Brain microvascular endothelial cell (primary cell): ENCODE measurements at regions not wholly inside any gene's neighbourhood (a gene's known extent, or its start where the extent isn't known, plus 50 kb on each side); places are given as distances from the start of the nearest gene placed in this dataset.

Source experiments
- DNase-seq: peaks from one replicate; pipeline ENCODE4 v3.0.0-alpha.2; 2020
- H3K27ac ChIP-seq: fragments of 250-450 bp; sonication (Bioruptor Pico); 2 replicates; pipeline ENCODE4 v1.5.1; 2020; ENCODE audit warnings: mild to moderate bottlenecking, moderate library complexity
- H3K27me3 ChIP-seq: fragments of 250-450 bp; sonication (Bioruptor Pico); replicated peaks from 2 replicates; pipeline ENCODE4 v1.5.1; 2020; ENCODE audit warnings: mild to moderate bottlenecking
- H3K36me3 ChIP-seq: fragments of 250-450 bp; sonication (Bioruptor Pico); replicated peaks from 2 replicates; pipeline ENCODE4 v1.5.1; 2020; ENCODE audit warnings: mild to moderate bottlenecking
- H3K4me3 ChIP-seq: 2 replicates; pipeline ENCODE4 v1.5.1; 2011; ENCODE audit warnings: low read depth, mild to moderate bottlenecking, control low read depth, low read length, moderate library complexity
- in situ Hi-C: cut with HindIII; loops from 2 replicates; pipeline ENCODE4 v1.10.0; 2017; ENCODE audit warnings: low sequenced_read_pairs, low pct_ligation_motif_present
- TF ChIP-seq, protein P1 (sequence below): IDR thresholded peaks from 2 replicates; pipeline ENCODE4 v1.5.1; 2011; ENCODE audit warnings: low read depth, mild to moderate bottlenecking, moderate library complexity, low read length, control low read depth, inconsistent platforms; ENCODE audit errors: missing control alignments

DNA sequence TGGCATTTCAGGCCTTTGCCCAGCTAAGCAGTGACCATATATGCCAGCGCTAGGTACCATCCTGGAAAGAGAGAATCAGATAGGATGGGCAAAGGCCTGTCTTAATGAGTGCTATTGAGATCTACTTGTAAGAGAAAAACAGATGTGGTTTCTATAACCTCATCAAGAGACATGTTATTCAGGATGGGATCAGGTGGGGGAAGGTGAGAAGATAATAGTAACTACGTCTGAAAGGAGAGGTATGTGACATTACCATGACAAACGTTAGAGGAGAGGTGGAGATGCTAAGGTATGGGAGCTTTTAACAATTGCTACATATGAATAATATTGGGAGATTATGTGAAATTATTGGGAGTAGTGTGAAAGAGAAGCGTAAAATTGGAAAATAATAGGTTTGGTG lies 204.2 kb upstream of the PLXNA2 start:
- in situ Hi-C loops, result no loop called here
- TF ChIP-seq, protein P1, sequence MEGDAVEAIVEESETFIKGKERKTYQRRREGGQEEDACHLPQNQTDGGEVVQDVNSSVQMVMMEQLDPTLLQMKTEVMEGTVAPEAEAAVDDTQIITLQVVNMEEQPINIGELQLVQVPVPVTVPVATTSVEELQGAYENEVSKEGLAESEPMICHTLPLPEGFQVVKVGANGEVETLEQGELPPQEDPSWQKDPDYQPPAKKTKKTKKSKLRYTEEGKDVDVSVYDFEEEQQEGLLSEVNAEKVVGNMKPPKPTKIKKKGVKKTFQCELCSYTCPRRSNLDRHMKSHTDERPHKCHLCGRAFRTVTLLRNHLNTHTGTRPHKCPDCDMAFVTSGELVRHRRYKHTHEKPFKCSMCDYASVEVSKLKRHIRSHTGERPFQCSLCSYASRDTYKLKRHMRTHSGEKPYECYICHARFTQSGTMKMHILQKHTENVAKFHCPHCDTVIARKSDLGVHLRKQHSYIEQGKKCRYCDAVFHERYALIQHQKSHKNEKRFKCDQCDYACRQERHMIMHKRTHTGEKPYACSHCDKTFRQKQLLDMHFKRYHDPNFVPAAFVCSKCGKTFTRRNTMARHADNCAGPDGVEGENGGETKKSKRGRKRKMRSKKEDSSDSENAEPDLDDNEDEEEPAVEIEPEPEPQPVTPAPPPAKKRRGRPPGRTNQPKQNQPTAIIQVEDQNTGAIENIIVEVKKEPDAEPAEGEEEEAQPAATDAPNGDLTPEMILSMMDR, result no peak
- no peak for DNase-seq
- Histone ChIP-seq H3K4me3 (no peak overlapping the region), H3K27ac (no peak overlapping the region), H3K36me3 (no peaks in the 10 kb centered on the region), H3K27me3 (no peaks in the 10 kb centered on the region)

- Histone ChIP-seq H3K27ac (no peak overlapping the region), H3K27me3 (no peaks in the 10 kb centered on the region), H3K36me3 (no peaks in the 10 kb centered on the region), H3K4me3 (no peak overlapping the region)
- in situ Hi-C loops, result no loop called here
- TF ChIP-seq, protein P1, result no peak
- DNase-seq, result no peak
Observed at GRCh38 chr1:208449951-208450350, 205.8 kb upstream of the PLXNA2 start.

- Histone ChIP-seq H3K36me3 (no peaks in the 10 kb centered on the region), H3K4me3 (no peak overlapping the region), H3K27ac (no peak overlapping the region), H3K27me3 (no peaks in the 10 kb centered on the region)
- TF ChIP-seq, protein P1, result no peak
- in situ Hi-C loops, result no loop called here
- DNase-seq, result no peak
Observed at GRCh38 chr1:208450958-208451357, 206.8 kb upstream of the PLXNA2 start.

DNA sequence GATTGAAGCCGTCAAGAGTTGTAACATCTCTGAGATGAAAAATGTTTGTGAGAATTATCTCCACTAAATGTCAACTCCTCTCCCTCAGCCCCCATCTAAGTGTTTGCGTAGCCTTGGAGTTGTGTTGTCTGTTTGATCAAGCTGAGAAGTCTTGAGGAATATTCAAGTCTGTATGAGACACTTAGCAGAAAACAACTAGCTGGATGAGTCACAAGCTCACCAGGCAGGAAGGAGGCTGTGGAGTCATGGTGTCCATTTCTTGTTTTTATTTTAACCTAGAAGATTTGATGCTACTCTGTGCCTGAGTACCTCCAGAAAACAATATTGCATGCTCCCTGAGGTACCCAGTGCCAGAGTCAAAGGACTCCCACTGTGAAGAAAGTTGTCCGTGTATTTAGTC lies 211.6 kb upstream of the PLXNA2 start:
- no peaks in the 10 kb centered on the region for H3K36me3 ChIP-seq
- TF ChIP-seq, protein P1, result no peak
- H3K27ac ChIP-seq, result no peak overlapping the region
- no peak overlapping the region for H3K4me3 ChIP-seq
- H3K27me3 ChIP-seq, result no peaks in the 10 kb centered on the region
- in situ Hi-C loops, result no loop called here
- peak; percentile 12 for DNase-seq

GRCh38 chr1:208456487-208456886 lies 212.3 kb upstream of the PLXNA2 start:
- H3K4me3 ChIP-seq, result no peak overlapping the region
- DNase-seq, result no peak
- no peak overlapping the region for H3K27ac ChIP-seq
- TF ChIP-seq, protein P1, result no peak
- in situ Hi-C loops, result no loop called here
- no peaks in the 10 kb centered on the region for H3K27me3 ChIP-seq
- no peaks in the 10 kb centered on the region for H3K36me3 ChIP-seq

DNA sequence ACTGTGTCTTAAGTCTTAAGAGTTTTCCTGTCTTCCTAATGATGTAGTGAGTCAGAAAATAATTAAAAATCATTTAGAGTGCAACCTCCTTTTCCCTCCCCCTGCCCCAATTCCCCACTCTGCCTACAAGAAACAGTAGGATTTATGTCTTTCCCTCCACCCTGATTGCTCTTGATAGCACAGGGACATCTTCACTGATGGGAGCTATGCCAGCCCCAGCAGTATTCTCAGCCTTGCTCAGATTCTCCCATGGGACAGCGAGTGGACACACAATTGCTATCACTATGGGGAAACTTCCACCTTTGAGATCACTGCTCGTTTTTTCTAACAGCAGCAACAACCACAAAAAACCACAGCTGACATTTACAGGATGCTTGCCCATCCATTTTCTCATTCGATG lies 216.6 kb upstream of the PLXNA2 start:
- no peak overlapping the region for H3K27ac ChIP-seq
- TF ChIP-seq, protein P1, result no peak
- no peaks in the 10 kb centered on the region for H3K27me3 ChIP-seq
- in situ Hi-C loops, result no loop called here
- DNase-seq, result no peak
- no peak overlapping the region for H3K4me3 ChIP-seq
- H3K36me3 ChIP-seq, result no peaks in the 10 kb centered on the region
